ENCODE measurements at regions not wholly inside any gene's neighbourhood (a gene's known extent, or its start where the extent isn't known, plus 50 kb on each side); places are given as distances from the start of the nearest gene placed in this dataset.

DNA sequence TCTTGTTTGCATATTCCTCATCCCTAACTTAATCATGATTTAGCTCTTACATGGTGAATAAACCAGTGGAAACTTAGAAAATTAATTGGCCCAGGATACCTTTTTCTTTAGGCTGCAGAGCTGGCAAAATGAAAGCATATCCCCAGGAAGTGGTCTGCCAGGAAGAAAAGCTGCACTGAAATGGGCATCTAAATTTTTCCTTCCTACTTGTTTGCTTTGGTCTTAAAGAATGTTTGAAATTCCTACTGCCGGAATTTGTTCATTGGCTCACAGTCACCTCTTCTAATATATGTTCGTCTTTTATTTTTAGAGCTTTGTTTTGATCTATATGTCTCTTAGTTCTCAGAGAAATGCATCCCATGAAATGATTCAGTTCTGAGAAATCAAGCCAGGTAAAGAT lies 113.2 kb upstream of the ELL2 start:
- no peak overlapping the region for H3K18ac ChIP-seq (ENCODE audit: extremely low read depth, low read length)
- FAIRE-seq (no peak), DNase-seq (ENCODE audit: low read depth in 1 of 2, low spot score in 2 of 2) (no peak)
- H2AK5ac ChIP-seq (ENCODE audit: low read depth, low read length): no peak overlapping the region
- no peaks in the 10 kb centered on the region for H3K4me1 ChIP-seq (replicated peaks in 1 of 4; ENCODE audit: control insufficient read depth in 3 of 4, insufficient read depth in 4 of 4, low read length in 3 of 4)
- H3K79me1 ChIP-seq (ENCODE audit: low read depth, low read length): no peaks in the 10 kb centered on the region
- H4K20me1 ChIP-seq (replicated peaks in 1 of 2; ENCODE audit: control insufficient read depth in 1 of 2, insufficient read depth in 2 of 2, low read length in 2 of 2): no peaks in the 10 kb centered on the region
- POLR2A ChIA-PET (ENCODE audit: partially characterized antibody): no interaction called here
- H2BK5ac ChIP-seq (ENCODE audit: low read depth, low read length): no peak overlapping the region
- no peak overlapping the region for H3K14ac ChIP-seq (ENCODE audit: insufficient read length)
- H3K4me3 ChIP-seq (ENCODE audit: extremely low read depth in 1 of 4, insufficient read depth in 2 of 4, low read depth in 3 of 4, low read length in 4 of 4): no peak overlapping the region
- H3K9ac ChIP-seq (replicated peaks in 1 of 4; ENCODE audit: extremely low read depth in 1 of 4, low read depth in 3 of 4, low read length in 3 of 4): no peak overlapping the region
- no peak overlapping the region for H3K27ac ChIP-seq (ENCODE audit: low read depth, low read length)
- no peak overlapping the region for H2BK15ac ChIP-seq (ENCODE audit: low read length)
- H2BK120ac ChIP-seq (replicated peaks; ENCODE audit: low read depth, low read length): no peak overlapping the region
- peaks cover 2% of the 10 kb centered on the region; the same call in 1 of the 2 replicates for H3K23me2 ChIP-seq (ENCODE audit: low read depth, low read length)
- no peak overlapping the region for H3K23ac ChIP-seq (ENCODE audit: insufficient read length)
- H2BK20ac ChIP-seq (ENCODE audit: low read length): no peak overlapping the region
- H3K79me2 ChIP-seq (ENCODE audit: control insufficient read depth in 1 of 2, insufficient read depth in 2 of 2, low read length in 2 of 2): no peaks in the 10 kb centered on the region
- H2BK12ac ChIP-seq (ENCODE audit: low read depth, low read length): no peak overlapping the region
- H4K5ac ChIP-seq (ENCODE audit: insufficient read length, low read depth, low read length): no peak overlapping the region
- no peak overlapping the region for H3K4ac ChIP-seq (replicated peaks; ENCODE audit: insufficient read length, low read depth, low read length)
- CTCF ChIA-PET (ENCODE audit: partially characterized antibody): no interaction called here
- no peak overlapping the region for H3K4me2 ChIP-seq (ENCODE audit: insufficient read depth in 1 of 2, low read depth in 2 of 2, low read length in 2 of 2)
- H4K8ac ChIP-seq (ENCODE audit: extremely low read depth, insufficient read depth, low read length): no peak overlapping the region
- no peaks in the 10 kb centered on the region for H3K9me3 ChIP-seq (ENCODE audit: insufficient read depth in 2 of 2, low read depth in 1 of 2, low read length in 1 of 2)
- H3K27me3 ChIP-seq (replicated peaks in 1 of 4; ENCODE audit: control insufficient read depth in 3 of 4, extremely low read depth in 1 of 4, insufficient read depth in 3 of 4, low read length in 3 of 4): no peaks in the 10 kb centered on the region
- no peak overlapping the region for H2AFZ ChIP-seq (ENCODE audit: low read length)
- no peak for TF ChIP-seq CEBPB (IDR thresholded peaks at IDR 0.05; ENCODE audit: low read depth, low read length)
- TF ChIP-seq SIRT6 (IDR thresholded peaks at IDR 0.05; ENCODE audit: low read length): no peak
- TF ChIP-seq HDAC2 (IDR thresholded peaks at IDR 0.05; ENCODE audit: borderline replicate concordance in 1 of 2, low read depth in 2 of 2, low read length in 2 of 2): no peak
- no peak for TF ChIP-seq BRCA1 (IDR thresholded peaks at IDR 0.05; ENCODE audit: low read depth, low read length)
- no peak for TF ChIP-seq ASH2L (IDR thresholded peaks at IDR 0.05; ENCODE audit: low read length)
- no peak for TF ChIP-seq TCF12 (IDR thresholded peaks at IDR 0.05; ENCODE audit: low read depth, low read length)
- no peak for TF ChIP-seq BACH1 (IDR thresholded peaks at IDR 0.05; ENCODE audit: low read length)
- no peak for TF ChIP-seq SUZ12 (IDR thresholded peaks at IDR 0.05; ENCODE audit: low read length)
- 91% methylated on average over 2 of the region's 2 CpGs; no CpG with 5 or more reads in 1 of the 2 experiments for WGBS, 2 experiments (ENCODE audit: extremely low coverage in 1 of 2, insufficient coverage in 1 of 2, insufficient read length in 1 of 2, insufficient replicate concordance in 2 of 2, low coverage in 1 of 2, low lambda C conversion rate in 2 of 2, missing lambda C conversion rate in 1 of 2)
- no peak overlapping the region for H3K56ac ChIP-seq (replicated peaks; ENCODE audit: insufficient read length, low read depth, low read length)
- no peaks in the 10 kb centered on the region for H3K36me3 ChIP-seq (ENCODE audit: control insufficient read depth in 2 of 4, insufficient read depth in 4 of 4, low read length in 3 of 4)
- H4K91ac ChIP-seq (replicated peaks; ENCODE audit: insufficient read length, low read length): no peak overlapping the region

Measured in H1 (cell line).